GM12878 (cell line): ENCODE measurements at regions not wholly inside any gene's neighbourhood (a gene's known extent, or its start where the extent isn't known, plus 50 kb on each side); places are given as distances from the start of the nearest gene placed in this dataset.

Experiments
- ATAC-seq: fragments of 200-7000 bp; cut with Tn5 transposase; 3 replicates; pipeline ENCODE4 v1.9.1; 2020; ENCODE audit warnings: mild to moderate bottlenecking, moderate library complexity
- BruUV-seq: library from RNA; stranded (reverse); fragments of 400-500 nt; replicated peaks from 2 replicates; lab custom pipeline; 2021; lab: Mats Ljungman, UMichigan
- CTCF ChIA-PET: fragments of 300-600 bp; sonication (Branson Sonifier 250); formaldehyde crosslinking; extraction: SDS; loops from one replicate; lab custom pipeline; 2021; ENCODE audit warnings: inconsistent platforms; lab: Yijun Ruan, JAX
- POLR2A ChIA-PET: fragments of 350-600 bp; formaldehyde crosslinking; extraction: SDS; loops from one replicate; lab custom pipeline; 2021; ENCODE audit warnings: inconsistent platforms; lab: Charles Lee
- RAD21 ChIA-PET: fragments of 300-600 bp; sonication (Branson Sonifier 250); formaldehyde crosslinking; loops from one replicate; lab custom pipeline; 2023; ENCODE audit warnings: antibody characterized with exemption; ENCODE audit not compliant: unreplicated experiment; lab: Charles Lee
- SMC1A ChIA-PET: fragments of 300-600 bp; sonication (Branson Sonifier 250); formaldehyde crosslinking; loops from one replicate; lab custom pipeline; 2023; ENCODE audit not compliant: unreplicated experiment, uncharacterized antibody; lab: Charles Lee
- DNase-seq: peaks from one replicate; pipeline ENCODE4 v3.0.0-alpha.2; 2011; ENCODE audit warnings: low read depth, low spot score
- FAIRE-seq: peaks from 3 replicates; lab custom pipeline; 2011; peaks lifted over from hg19 to GRCh38; lab: Jason Lieb, UNC
- H2AFZ ChIP-seq: 2 replicates; pipeline ENCODE4 v1.6.0; 2011; ENCODE audit warnings: low read depth, low read length, control low read depth; ENCODE audit not compliant: control insufficient read depth
- H3K27ac ChIP-seq: 2 replicates; pipeline ENCODE4 v1.5.1; 2011; ENCODE audit warnings: control low read depth; ENCODE audit not compliant: control insufficient read depth, insufficient read depth
- H3K27me3 ChIP-seq, 2 experiments: replicated peaks in 1 of 2; 2 replicates each; pipeline versions ENCODE4 v1.6.0 to v1.6.1; 2011; ENCODE audit warnings: low read length in 1 of 2; ENCODE audit not compliant: control insufficient read depth in 2 of 2, insufficient read depth in 2 of 2
- H3K36me3 ChIP-seq, 2 experiments: 2 replicates each; pipeline ENCODE4 v1.5.1; 2011; ENCODE audit warnings: low read length in 1 of 2; ENCODE audit not compliant: control insufficient read depth in 2 of 2, insufficient read depth in 2 of 2
- H3K4me1 ChIP-seq: 2 replicates; pipeline ENCODE4 v1.6.1; 2011; ENCODE audit warnings: mild to moderate bottlenecking, low read length, moderate library complexity, mixed read lengths; ENCODE audit not compliant: control insufficient read depth, insufficient read depth
- H3K4me2 ChIP-seq: 2 replicates; pipeline ENCODE4 v1.6.0; 2011; ENCODE audit warnings: control low read depth; ENCODE audit not compliant: control insufficient read depth, insufficient read depth
- H3K4me3 ChIP-seq: fragments of 200-600 bp; sonication (generic); 2 replicates; pipeline ENCODE4 v1.5.1; 2016
- H3K79me2 ChIP-seq: 2 replicates; pipeline ENCODE4 v1.6.0; 2011; ENCODE audit warnings: low read length; ENCODE audit not compliant: control insufficient read depth, insufficient read depth
- H3K9ac ChIP-seq: 2 replicates; pipeline ENCODE4 v1.8.0; 2011; ENCODE audit warnings: low read length, control low read depth, mixed read lengths; ENCODE audit not compliant: control insufficient read depth, insufficient read depth
- H3K9me3 ChIP-seq: replicated peaks from 3 replicates; pipeline ENCODE4 v1.5.1; 2011; ENCODE audit warnings: mild to moderate bottlenecking, low read length; ENCODE audit not compliant: control insufficient read depth, insufficient read depth
- H4K20me1 ChIP-seq: 2 replicates; pipeline ENCODE4 v1.6.0; 2011; ENCODE audit not compliant: control insufficient read depth, insufficient read depth
- CBX5 ChIP-seq: sonication (generic); IDR thresholded peaks from 2 replicates; pipeline ENCODE4 v1.6.1; 2016; ENCODE audit warnings: low read depth, moderate library complexity, mild to moderate bottlenecking, inconsistent platforms
- DPF2 ChIP-seq: fragments of 450-650 bp; IDR thresholded peaks from 2 replicates; pipeline ENCODE4 v1.6.1; 2017; ENCODE audit warnings: mild to moderate bottlenecking
- FOS ChIP-seq: IDR thresholded peaks from 3 replicates; pipeline ENCODE4 v1.6.1; 2011; ENCODE audit warnings: borderline replicate concordance; ENCODE audit not compliant: insufficient read length; ENCODE audit errors: extremely low read depth
- IKZF2 ChIP-seq, 2 experiments: fragments of 450-650 bp; IDR thresholded peaks; 2 replicates each; pipeline ENCODE4 v1.6.1; 2017; ENCODE audit warnings: mild to moderate bottlenecking in 2 of 2, moderate library complexity in 2 of 2
- KDM1A ChIP-seq: fragments of 200-600 bp; sonication (generic); IDR thresholded peaks from 2 replicates; pipeline ENCODE4 v1.6.1; 2016; ENCODE audit warnings: borderline replicate concordance
- LARP7 ChIP-seq: fragments of 450-650 bp; IDR thresholded peaks from 2 replicates; pipeline ENCODE4 v1.6.1; 2017; ENCODE audit warnings: mild to moderate bottlenecking
- MEF2B ChIP-seq: fragments of 450-650 bp; IDR thresholded peaks from 2 replicates; pipeline ENCODE4 v1.6.1; 2018; ENCODE audit warnings: mild to moderate bottlenecking, moderate library complexity; ENCODE audit not compliant: partially characterized antibody, poor library complexity, severe bottlenecking
- NFYA ChIP-seq: IDR thresholded peaks from 2 replicates; pipeline ENCODE4 v1.6.1; 2011; ENCODE audit warnings: low read depth, mild to moderate bottlenecking, low read length, improper control_type of control experiment, borderline replicate concordance
- SUPT20H ChIP-seq: IDR thresholded peaks from 2 replicates; pipeline ENCODE4 v1.6.1; 2011; ENCODE audit warnings: low read depth, mild to moderate bottlenecking, low read length, moderate library complexity, borderline replicate concordance; ENCODE audit not compliant: control insufficient read depth
- WRNIP1 ChIP-seq: IDR thresholded peaks from 2 replicates; pipeline ENCODE4 v1.6.1; 2011; ENCODE audit warnings: low read depth, low read length, improper control_type of control experiment, borderline replicate concordance
- ZNF384 ChIP-seq: IDR thresholded peaks from 2 replicates; pipeline ENCODE4 v1.6.1; 2012; ENCODE audit warnings: low read depth, mild to moderate bottlenecking, low read length, improper control_type of control experiment, borderline replicate concordance
- ZZZ3 ChIP-seq: IDR thresholded peaks from 2 replicates; pipeline ENCODE4 v1.6.1; 2011; ENCODE audit warnings: low read depth; ENCODE audit not compliant: control insufficient read depth, insufficient read length
- WGBS: methylation state at CpG from one replicate; pipeline ENCODE4 v1.1.6; 2016; ENCODE audit warnings: low lambda C conversion rate; ENCODE audit not compliant: insufficient replicate concordance, insufficient coverage; ENCODE audit errors: missing lambda C conversion rate; 5-methylcytosine and 5-hydroxymethylcytosine counted together
- in situ Hi-C: fragments of 300-500 bp; cut with MboI; formaldehyde crosslinking; loops from 9 replicates; pipeline ENCODE4 v1.14.3; 2018; ENCODE audit warnings: mixed read lengths
- intact Hi-C: fragments of 100-400 bp; cut with micrococcal nuclease; formaldehyde crosslinking; loops from one replicate; pipeline ENCODE4 v1.14.2; 2022; ENCODE audit not compliant: unreplicated experiment
- TF ChIP-seq, protein P1 (sequence below): IDR thresholded peaks from 2 replicates; pipeline ENCODE4 v1.6.1; 2011; ENCODE audit warnings: borderline replicate concordance, low read depth, mild to moderate bottlenecking, moderate library complexity, mixed read lengths, low read length; ENCODE audit not compliant: insufficient read depth; ENCODE audit errors: extremely low read length
- TF ChIP-seq, protein P2 (sequence below): IDR thresholded peaks from 2 replicates; pipeline ENCODE4 v1.6.1; 2011; ENCODE audit warnings: low read depth, low read length, improper control_type of control experiment, borderline replicate concordance

DNA sequence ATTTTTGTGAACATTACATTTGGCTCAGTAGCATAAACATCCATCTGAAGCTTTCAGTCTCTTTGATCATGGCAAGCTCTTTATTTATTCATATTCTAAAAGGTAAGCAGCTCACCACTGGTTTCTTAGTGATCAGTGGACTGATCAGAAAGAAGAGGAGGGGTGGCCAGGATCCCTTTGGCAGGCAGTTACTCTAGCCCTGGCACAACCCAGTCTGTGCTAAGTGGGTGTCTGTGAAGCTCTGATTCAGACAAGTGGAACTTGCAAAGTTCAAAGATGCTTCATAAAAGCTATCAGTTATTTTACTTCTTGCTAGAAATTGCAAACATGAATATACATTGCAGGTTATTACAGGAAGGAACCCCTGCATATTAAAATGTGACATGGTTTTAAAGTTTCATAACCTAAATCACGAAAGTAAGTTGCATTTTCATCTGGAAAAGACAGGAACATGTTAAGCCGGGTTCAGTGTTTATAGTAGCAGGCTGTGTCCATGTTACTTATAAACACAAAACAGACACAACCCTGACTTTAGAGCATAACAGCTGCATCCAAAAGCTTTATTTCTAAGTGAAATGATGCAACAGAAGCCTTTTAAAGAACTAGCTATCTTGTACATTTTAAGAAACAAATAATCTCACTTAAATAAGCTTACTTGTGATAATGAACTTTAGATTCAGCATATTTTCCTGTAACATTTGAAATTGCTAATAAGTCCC is 785.3 kb downstream of the MCTP2 start:
- Histone ChIP-seq H3K79me2 (no peaks in the 10 kb centered on the region), H2AFZ (no peak overlapping the region), H3K9ac (no peak overlapping the region), H3K9me3 (no peaks in the 10 kb centered on the region; the same call in 1 of the 3 replicates), H3K27ac (no peak overlapping the region)
- in situ Hi-C loops: no loop called here
- RAD21 ChIA-PET: no interaction called here
- FAIRE-seq (no peak), DNase-seq (no peak)
- TF ChIP-seq ZZZ3: no peak
- no peak for TF ChIP-seq MEF2B
- TF ChIP-seq, protein P1, sequence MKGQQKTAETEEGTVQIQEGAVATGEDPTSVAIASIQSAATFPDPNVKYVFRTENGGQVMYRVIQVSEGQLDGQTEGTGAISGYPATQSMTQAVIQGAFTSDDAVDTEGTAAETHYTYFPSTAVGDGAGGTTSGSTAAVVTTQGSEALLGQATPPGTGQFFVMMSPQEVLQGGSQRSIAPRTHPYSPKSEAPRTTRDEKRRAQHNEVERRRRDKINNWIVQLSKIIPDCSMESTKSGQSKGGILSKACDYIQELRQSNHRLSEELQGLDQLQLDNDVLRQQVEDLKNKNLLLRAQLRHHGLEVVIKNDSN: no peak
- no peak for TF ChIP-seq DPF2
- no peak for TF ChIP-seq IKZF2 (IDR thresholded peaks at IDR 0.05)
- TF ChIP-seq, protein P2, sequence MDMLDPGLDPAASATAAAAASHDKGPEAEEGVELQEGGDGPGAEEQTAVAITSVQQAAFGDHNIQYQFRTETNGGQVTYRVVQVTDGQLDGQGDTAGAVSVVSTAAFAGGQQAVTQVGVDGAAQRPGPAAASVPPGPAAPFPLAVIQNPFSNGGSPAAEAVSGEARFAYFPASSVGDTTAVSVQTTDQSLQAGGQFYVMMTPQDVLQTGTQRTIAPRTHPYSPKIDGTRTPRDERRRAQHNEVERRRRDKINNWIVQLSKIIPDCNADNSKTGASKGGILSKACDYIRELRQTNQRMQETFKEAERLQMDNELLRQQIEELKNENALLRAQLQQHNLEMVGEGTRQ: no peak
- TF ChIP-seq SUPT20H: no peak
- no peak for TF ChIP-seq ZNF384
- TF ChIP-seq LARP7: no peak
- TF ChIP-seq WRNIP1: no peak
- TF ChIP-seq KDM1A: no peak
- TF ChIP-seq CBX5: no peak
- no peak for TF ChIP-seq FOS
- TF ChIP-seq NFYA: no peak
- TF ChIP-seq, all 136 proteins: peak for 0
- no TSS peak for BruUV-seq
- H3K4me3 ChIP-seq: no peak overlapping the region
- H4K20me1 ChIP-seq: no peaks in the 10 kb centered on the region
- WGBS: 42% methylated on average over 2 of the region's 2 CpGs
- no peak overlapping the region for H3K4me2 ChIP-seq
- ChIA-PET SMC1A (interaction anchor here (0.6 to 1.2 kb wide), 2 partner anchors 16 to 347 kb away, joined by 3 read pairs; no protein-coding TSS in a partner anchor), CTCF (interaction anchor here (0.7 to 1.7 kb wide), 3 partner anchors 8 to 13 kb away, joined by 3 to 10 read pairs (median 4); no protein-coding TSS in a partner anchor), POLR2A (no interaction called here)
- H3K36me3 ChIP-seq: no peaks in the 10 kb centered on the region
- no peaks in the 10 kb centered on the region for H3K27me3 ChIP-seq
- intact Hi-C loops: no loop called here
- no peak for ATAC-seq
- H3K4me1 ChIP-seq: no peaks in the 10 kb centered on the region
